H1 (cell line): ENCODE measurements at regions not wholly inside any gene's neighbourhood (a gene's known extent, or its start where the extent isn't known, plus 50 kb on each side); places are given as distances from the start of the nearest gene placed in this dataset.

Source experiments
- CTCF ChIA-PET: fragments of 300-600 bp; sonication (Branson Sonifier 250); formaldehyde crosslinking; loops from one replicate; lab custom pipeline; 2021; ENCODE audit not compliant: partially characterized antibody; lab: Charles Lee
- POLR2A ChIA-PET: fragments of 300-600 bp; sonication (Branson Sonifier 250); formaldehyde crosslinking; loops from one replicate; lab custom pipeline; 2021; ENCODE audit warnings: inconsistent platforms; ENCODE audit not compliant: partially characterized antibody; lab: Charles Lee
- DNase-seq, 2 experiments: peaks; one replicate each; pipeline versions ENCODE4 v3.0.0 to v3.0.0-alpha.2; 2010 to 2022; ENCODE audit warnings: low spot score in 2 of 2, low read depth in 1 of 2, mixed read lengths in 1 of 2
- FAIRE-seq: peaks from 2 replicates; lab custom pipeline; 2011; peaks lifted over from hg19 to GRCh38; lab: Jason Lieb, UNC
- H2AFZ ChIP-seq: 2 replicates; pipeline ENCODE4 v1.8.1; 2012; ENCODE audit warnings: low read length, inconsistent platforms
- H2AK5ac ChIP-seq: 2 replicates; pipeline ENCODE4 v1.6.1; 2013; ENCODE audit warnings: low read depth, low read length
- H2BK120ac ChIP-seq: replicated peaks from 2 replicates; pipeline ENCODE3; 2013; ENCODE audit warnings: low read depth, low read length, inconsistent platforms
- H2BK12ac ChIP-seq: 2 replicates; pipeline ENCODE4 v1.6.1; 2013; ENCODE audit warnings: low read depth, low read length
- H2BK15ac ChIP-seq: 2 replicates; pipeline ENCODE4 v1.6.1; 2013; ENCODE audit warnings: low read length
- H2BK20ac ChIP-seq: 2 replicates; pipeline ENCODE4 v1.6.1; 2013; ENCODE audit warnings: low read length
- H2BK5ac ChIP-seq: 2 replicates; pipeline ENCODE4 v1.6.1; 2013; ENCODE audit warnings: low read depth, low read length
- H3K14ac ChIP-seq: 2 replicates; pipeline ENCODE4 v1.6.1; 2013; ENCODE audit warnings: inconsistent platforms; ENCODE audit not compliant: insufficient read length
- H3K18ac ChIP-seq: 2 replicates; pipeline ENCODE4 v1.6.1; 2013; ENCODE audit warnings: low read length; ENCODE audit errors: extremely low read depth
- H3K23ac ChIP-seq: 2 replicates; pipeline ENCODE4 v1.6.1; 2013; ENCODE audit warnings: inconsistent platforms; ENCODE audit not compliant: insufficient read length
- H3K23me2 ChIP-seq: 2 replicates; pipeline ENCODE4 v1.6.1; 2013; ENCODE audit warnings: low read depth, low read length
- H3K27ac ChIP-seq: 2 replicates; pipeline ENCODE4 v1.6.1; 2011; ENCODE audit warnings: low read depth, low read length, inconsistent platforms
- H3K27me3 ChIP-seq, 4 experiments: replicated peaks in 1 of 4; 1 replicate in 1 of 4; 2 replicates in 3 of 4; pipeline versions ENCODE4 v1.6.1 to v1.8.1; 2011 to 2013; ENCODE audit warnings: low read length in 3 of 4, mild to moderate bottlenecking in 3 of 4, inconsistent platforms in 2 of 4, mixed read lengths in 2 of 4, moderate library complexity in 1 of 4; ENCODE audit not compliant: control insufficient read depth in 3 of 4, insufficient read depth in 3 of 4; ENCODE audit errors: extremely low read depth in 1 of 4
- H3K36me3 ChIP-seq, 4 experiments: 2 replicates each; pipeline versions ENCODE4 v1.6.1 to v1.8.1; 2011 to 2013; ENCODE audit warnings: mild to moderate bottlenecking in 4 of 4, low read length in 3 of 4, moderate library complexity in 2 of 4, control low read depth in 1 of 4, inconsistent platforms in 1 of 4; ENCODE audit not compliant: insufficient read depth in 4 of 4, control insufficient read depth in 2 of 4
- H3K4ac ChIP-seq: replicated peaks from 2 replicates; pipeline ENCODE3; 2013; ENCODE audit warnings: low read length, low read depth, mixed read lengths, inconsistent platforms; ENCODE audit not compliant: insufficient read length
- H3K4me1 ChIP-seq, 4 experiments: replicated peaks in 1 of 4; 1 replicate in 1 of 4; 2 replicates in 3 of 4; pipeline versions ENCODE4 v1.6.1 to v1.8.1; 2011 to 2013; ENCODE audit warnings: low read length in 3 of 4, inconsistent platforms in 2 of 4, mixed read lengths in 1 of 4; ENCODE audit not compliant: insufficient read depth in 4 of 4, control insufficient read depth in 3 of 4
- H3K4me2 ChIP-seq, 2 experiments: 2 replicates each; pipeline versions ENCODE4 v1.6.1 to v1.8.1; 2011 to 2013; ENCODE audit warnings: low read depth in 2 of 2, low read length in 2 of 2, control low read depth in 1 of 2, inconsistent platforms in 1 of 2, mild to moderate bottlenecking in 1 of 2; ENCODE audit not compliant: insufficient read depth in 1 of 2
- H3K4me3 ChIP-seq, 4 experiments: fragments of 200-600, 300-600 bp in 1 of 4; sonication (generic), shearing (Covaris generic), sonication (Bioruptor Twin) in 1 of 4; 2 replicates each; pipeline versions ENCODE4 v1.5.1 to v1.8.1; 2011 to 2016; ENCODE audit warnings: low read length in 4 of 4, low read depth in 3 of 4, control low read depth in 2 of 4, inconsistent platforms in 2 of 4, mild to moderate bottlenecking in 2 of 4, mixed read lengths in 1 of 4, moderate library complexity in 1 of 4; ENCODE audit not compliant: insufficient read depth in 2 of 4; ENCODE audit errors: extremely low read depth in 1 of 4
- H3K56ac ChIP-seq: replicated peaks from 2 replicates; pipeline ENCODE3; 2013; ENCODE audit warnings: low read depth, mild to moderate bottlenecking, mixed read lengths, low read length, inconsistent platforms; ENCODE audit not compliant: insufficient read length
- H3K79me1 ChIP-seq: 2 replicates; pipeline ENCODE4 v1.6.1; 2013; ENCODE audit warnings: low read depth, low read length, control low read depth
- H3K79me2 ChIP-seq, 2 experiments: 2 replicates each; pipeline versions ENCODE4 v1.6.1 to v1.8.1; 2012 to 2013; ENCODE audit warnings: low read length in 2 of 2, mild to moderate bottlenecking in 2 of 2, inconsistent platforms in 1 of 2; ENCODE audit not compliant: insufficient read depth in 2 of 2, control insufficient read depth in 1 of 2
- H3K9ac ChIP-seq, 4 experiments: replicated peaks in 1 of 4; 1 replicate in 1 of 4; 2 replicates in 3 of 4; pipeline versions ENCODE4 v1.6.1 to v1.8.1; 2011 to 2013; ENCODE audit warnings: low read depth in 3 of 4, low read length in 3 of 4, control low read depth in 2 of 4, mild to moderate bottlenecking in 2 of 4, moderate library complexity in 2 of 4, inconsistent platforms in 1 of 4; ENCODE audit errors: extremely low read depth in 1 of 4
- H3K9me3 ChIP-seq, 2 experiments: 2 replicates each; pipeline versions ENCODE4 v1.6.1 to v1.8.1; 2012 to 2013; ENCODE audit warnings: mild to moderate bottlenecking in 2 of 2, moderate library complexity in 2 of 2, control low read depth in 1 of 2, inconsistent platforms in 1 of 2, low read depth in 1 of 2, low read length in 1 of 2, mixed read lengths in 1 of 2; ENCODE audit not compliant: insufficient read depth in 2 of 2
- H4K20me1 ChIP-seq, 2 experiments: replicated peaks in 1 of 2; 2 replicates each; pipeline versions ENCODE3 to v1.8.1; 2011 to 2013; ENCODE audit warnings: inconsistent platforms in 2 of 2, low read length in 2 of 2, mild to moderate bottlenecking in 1 of 2; ENCODE audit not compliant: insufficient read depth in 2 of 2, control insufficient read depth in 1 of 2
- H4K5ac ChIP-seq: 2 replicates; pipeline ENCODE4 v1.6.1; 2013; ENCODE audit warnings: low read length, low read depth, mixed read lengths, inconsistent platforms; ENCODE audit not compliant: insufficient read length
- H4K8ac ChIP-seq: 2 replicates; pipeline ENCODE4 v1.8.0; 2013; ENCODE audit warnings: mild to moderate bottlenecking, moderate library complexity, low read length, inconsistent platforms; ENCODE audit not compliant: insufficient read depth; ENCODE audit errors: extremely low read depth
- H4K91ac ChIP-seq: replicated peaks from 2 replicates; pipeline ENCODE3; 2013; ENCODE audit warnings: low read length, mixed read lengths, inconsistent platforms; ENCODE audit not compliant: insufficient read length
- CTCF ChIP-seq, 3 experiments: IDR thresholded peaks; 1 replicate in 2 of 3; 2 replicates in 1 of 3; pipeline versions ENCODE4 v1.5.1 to v1.6.1; 2011; ENCODE audit warnings: low read length in 3 of 3, mild to moderate bottlenecking in 3 of 3, inconsistent platforms in 2 of 3, low read depth in 1 of 3, moderate library complexity in 1 of 3; ENCODE audit not compliant: insufficient read depth in 1 of 3; ENCODE audit errors: control extremely low read depth in 1 of 3
- GABPA ChIP-seq: IDR thresholded peaks from 2 replicates; pipeline ENCODE4 v1.6.1; 2011; ENCODE audit warnings: mild to moderate bottlenecking, low read length, moderate library complexity, borderline replicate concordance; ENCODE audit not compliant: insufficient read depth
- HDAC2 ChIP-seq, 2 experiments: fragments of 300-600 bp in 1 of 2; sonication (generic) in 1 of 2; IDR thresholded peaks; 2 replicates each; pipeline ENCODE4 v1.6.1; 2011 to 2012; ENCODE audit warnings: low read depth in 2 of 2, low read length in 2 of 2, mild to moderate bottlenecking in 2 of 2, moderate library complexity in 2 of 2, borderline replicate concordance in 1 of 2, inconsistent platforms in 1 of 2
- MAFK ChIP-seq: IDR thresholded peaks from 2 replicates; pipeline ENCODE4 v1.6.1; 2012; ENCODE audit warnings: low read depth, mild to moderate bottlenecking, improper control_type of control experiment, low read length
- MAX ChIP-seq: IDR thresholded peaks from 2 replicates; pipeline ENCODE4 v1.6.1; 2012; ENCODE audit warnings: inconsistent platforms
- NRF1 ChIP-seq: IDR thresholded peaks from 2 replicates; pipeline ENCODE4 v1.6.1; 2011; ENCODE audit warnings: mild to moderate bottlenecking, low read depth, low read length, improper control_type of control experiment
- RAD21 ChIP-seq, 2 experiments: IDR thresholded peaks in 1 of 2; conservative IDR thresholded peaks in 1 of 2; 2 replicates each; pipeline ENCODE4 v1.6.1; 2011; ENCODE audit warnings: low read depth in 2 of 2, low read length in 2 of 2, improper control_type of control experiment in 1 of 2, inconsistent platforms in 1 of 2, mild to moderate bottlenecking in 1 of 2, moderate library complexity in 1 of 2
- RFX5 ChIP-seq: IDR thresholded peaks from 2 replicates; pipeline ENCODE4 v1.6.1; 2011; ENCODE audit warnings: low read depth, low read length, improper control_type of control experiment, borderline replicate concordance
- SP1 ChIP-seq: IDR thresholded peaks from 2 replicates; pipeline ENCODE4 v1.6.1; 2011; ENCODE audit warnings: low read depth, low read length
- TBP ChIP-seq: IDR thresholded peaks from 2 replicates; pipeline ENCODE4 v1.6.1; 2011; ENCODE audit warnings: low read depth, low read length, improper control_type of control experiment
- ZNF274 ChIP-seq: IDR thresholded peaks from 2 replicates; pipeline ENCODE4 v1.7.0; 2012; ENCODE audit warnings: low read length, borderline replicate concordance; ENCODE audit errors: extremely low read depth
- WGBS, 2 experiments: shearing (Covaris generic) in 1 of 2; methylation state at CpG; one replicate each; pipeline versions ENCODE4 v1.1.6 to v1.1.7; 2013 to 2015; ENCODE audit warnings: low lambda C conversion rate in 2 of 2, mixed read lengths in 2 of 2, inconsistent platforms in 1 of 2, low coverage in 1 of 2, missing lambda C conversion rate in 1 of 2; ENCODE audit not compliant: insufficient replicate concordance in 2 of 2, insufficient coverage in 1 of 2, insufficient read length in 1 of 2; ENCODE audit errors: extremely low coverage in 1 of 2, missing lambda C conversion rate in 1 of 2; 5-methylcytosine and 5-hydroxymethylcytosine counted together

GRCh38 chr16:7268182-7268581 lies 64.5 kb upstream of the RBFOX1 start:
- Histone ChIP-seq H2BK120ac (no peak overlapping the region), H3K79me2 (no peaks in the 10 kb centered on the region; a peak in 1 of 4 replicates), H2BK20ac (no peak overlapping the region), H3K4ac (no peak overlapping the region), H3K23me2 (no peaks in the 10 kb centered on the region; the same call in 1 of the 2 replicates), H3K79me1 (no peaks in the 10 kb centered on the region), H4K91ac (no peak overlapping the region), H3K9ac (no peak overlapping the region; a peak in 1 of 7 replicates), H3K36me3 (no peaks in the 10 kb centered on the region), H3K18ac (no peak overlapping the region), H2BK15ac (no peak overlapping the region), H2AFZ (peak overlapping the region; percentile 66; the same call in 1 of the 2 replicates), H3K27ac (no peak overlapping the region), H4K5ac (no peak overlapping the region), H4K20me1 (no peaks in the 10 kb centered on the region), H3K23ac (no peak overlapping the region), H3K27me3 (no peaks in the 10 kb centered on the region), H2AK5ac (no peak overlapping the region), H3K9me3 (no peaks in the 10 kb centered on the region), H3K14ac (no peak overlapping the region), H4K8ac (no peak overlapping the region), H2BK5ac (no peak overlapping the region), H2BK12ac (no peak overlapping the region), H3K4me1 (no peaks in the 10 kb centered on the region), H3K56ac (no peak overlapping the region), H3K4me2 (no peak overlapping the region), H3K4me3 (no peak overlapping the region)
- ChIA-PET POLR2A (no interaction called here), CTCF (interaction anchor here (0.6 to 2.8 kb wide), 35 partner anchors 8 to 1190 kb away, joined by 3 to 15 read pairs (median 4); no protein-coding TSS in a partner anchor)
- DNase-seq: peak; percentile 41 to 78
- peak; percentile 43 to 79 (median 68) for TF ChIP-seq CTCF (IDR thresholded peaks at IDR 0.05; ENCODE audit: control extremely low read depth in 1 of 3, insufficient read depth in 1 of 3, low read depth in 1 of 3, low read length in 3 of 3)
- TF ChIP-seq MAX: no peak
- no peak for TF ChIP-seq RFX5
- no peak for TF ChIP-seq MAFK
- TF ChIP-seq ZNF274: no peak
- TF ChIP-seq HDAC2 (IDR thresholded peaks at IDR 0.05; ENCODE audit: borderline replicate concordance in 1 of 2, low read depth in 2 of 2, low read length in 2 of 2): no peak
- TF ChIP-seq RAD21 (IDR thresholded peaks at IDR 0.05 in 1 of 2, conservative IDR thresholded peaks at IDR 0.05 in 1 of 2; ENCODE audit: low read depth in 2 of 2, low read length in 2 of 2): peak; percentile 69 to 77
- TF ChIP-seq SP1: no peak
- no peak for TF ChIP-seq NRF1
- 0 out of 2 replicates have a peak, but pooled peaks have one; percentile 26 for TF ChIP-seq TBP
- no peak for TF ChIP-seq GABPA
- FAIRE-seq: peak; percentile 98
- WGBS, 2 experiments: 42% methylated on average over 6 of the region's 6 CpGs; no CpG with 5 or more reads in 1 of the 2 experiments
